Amniotic epithelial cell (primary cell): ENCODE measurements at regions not wholly inside any gene's neighbourhood (a gene's known extent, or its start where the extent isn't known, plus 50 kb on each side); places are given as distances from the start of the nearest gene placed in this dataset.

Source experiments
- DNase-seq: peaks from one replicate; pipeline ENCODE4 v3.0.0-alpha.2; 2010; ENCODE audit warnings: low read depth

GRCh38 chr18:33517950-33518349 is 60.1 kb upstream of the ASXL3 start:
- DNase-seq = no peak

DNA sequence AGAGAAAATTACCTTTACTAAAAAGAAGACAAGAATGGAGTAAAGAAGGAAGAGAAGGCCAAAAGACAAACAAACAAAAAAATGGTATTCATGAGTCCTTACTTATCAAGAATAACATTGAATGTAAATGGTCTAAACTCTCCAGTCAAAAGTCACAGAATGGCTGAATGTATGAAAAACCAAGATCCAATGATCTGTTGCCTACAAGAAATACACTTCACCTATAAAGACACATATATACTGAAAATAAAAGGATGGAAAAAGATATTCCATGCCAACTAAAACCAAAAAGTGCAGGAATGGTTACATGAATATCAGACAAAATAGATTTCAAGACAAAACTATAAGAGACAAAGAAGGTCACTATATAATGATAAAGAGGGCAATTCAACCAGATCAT is 65.0 kb upstream of the ASXL3 start:
- no peak for DNase-seq

DNA sequence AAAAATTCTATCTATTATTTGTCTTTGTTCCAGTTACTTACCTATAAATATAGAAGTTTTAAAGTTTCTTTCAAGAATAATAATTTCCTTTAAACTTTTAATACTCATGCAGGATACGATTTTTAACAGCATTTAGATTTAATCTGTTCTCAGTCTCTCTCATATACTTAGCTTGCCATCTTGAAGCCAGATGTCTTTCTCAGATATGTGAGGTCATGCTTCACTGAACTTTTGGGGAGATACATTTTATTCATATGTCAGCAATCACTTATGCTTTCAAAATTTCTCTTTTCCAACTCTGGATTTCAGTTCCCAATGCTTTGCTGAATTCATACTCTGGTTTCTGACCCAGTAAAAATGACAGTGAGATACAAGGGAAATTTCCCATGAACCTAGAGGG is 66.5 kb upstream of the CCDC178 start:
- no peak for DNase-seq

DNA sequence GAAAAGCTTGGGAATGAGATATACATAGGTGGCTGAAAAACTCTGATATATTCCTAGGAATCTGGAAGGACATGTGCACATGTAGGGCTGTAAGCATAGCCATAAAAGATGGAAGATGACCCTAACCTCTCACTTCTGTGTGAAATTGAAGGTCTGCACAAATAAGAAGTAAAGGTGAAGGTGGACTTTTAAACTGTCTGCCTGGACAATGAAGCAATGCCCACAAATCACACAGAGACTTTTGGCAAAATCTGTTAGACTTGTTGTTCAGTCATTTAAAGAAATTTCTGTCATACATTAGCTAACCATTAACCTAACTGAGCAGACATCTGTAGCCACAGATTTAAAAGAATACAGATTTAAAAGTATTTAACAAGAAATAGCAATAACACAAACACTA is 65.3 kb upstream of the CCDC178 start:
- no peak for DNase-seq

GRCh38 chr18:33505297-33505696 is 64.8 kb upstream of the CCDC178 start:
- no peak for DNase-seq

GRCh38 chr18:33495278-33495677 is 54.8 kb upstream of the CCDC178 start:
- DNase-seq = peak; percentile 12
